Mesenchymal stem cell (in vitro differentiated cells and primary cell): ENCODE measurements at regions not wholly inside any gene's neighbourhood (a gene's known extent, or its start where the extent isn't known, plus 50 kb on each side); places are given as distances from the start of the nearest gene placed in this dataset.
A peak's percentile ranks its signal among the peaks of the same experiment; 100 is the strongest.

ENCODE experiments used
- DNase-seq: peaks from one replicate; pipeline ENCODE4 v3.0.0-alpha.2; 2013
- H2AFZ ChIP-seq: one replicate; pipeline ENCODE4 v1.6.1; 2013; ENCODE audit warnings: low read depth, mild to moderate bottlenecking, control low read depth, inconsistent platforms, low read length, moderate library complexity
- H2AK5ac ChIP-seq: 2 replicates; pipeline ENCODE4 v1.6.1; 2013; ENCODE audit warnings: low read length, moderate library complexity, mild to moderate bottlenecking, inconsistent platforms; ENCODE audit not compliant: severe bottlenecking
- H2BK120ac ChIP-seq: one replicate; pipeline ENCODE4 v1.6.1; 2013; ENCODE audit warnings: low read depth, mild to moderate bottlenecking, inconsistent platforms, low read length, moderate library complexity
- H2BK12ac ChIP-seq, 2 experiments: one replicate each; pipeline ENCODE4 v1.6.1; 2013; ENCODE audit warnings: inconsistent platforms in 2 of 2, low read length in 2 of 2, mild to moderate bottlenecking in 2 of 2, moderate library complexity in 2 of 2, control low read depth in 1 of 2
- H2BK15ac ChIP-seq: one replicate; pipeline ENCODE4 v1.6.1; 2013; ENCODE audit warnings: mild to moderate bottlenecking, low read depth, inconsistent platforms; ENCODE audit not compliant: poor library complexity, severe bottlenecking
- H2BK5ac ChIP-seq: 2 replicates; pipeline ENCODE4 v1.6.1; 2013; ENCODE audit warnings: low read depth, mild to moderate bottlenecking, low read length, control low read depth, inconsistent platforms; ENCODE audit not compliant: poor library complexity, severe bottlenecking
- H3K14ac ChIP-seq, 2 experiments: one replicate each; pipeline ENCODE4 v1.6.1; 2013; ENCODE audit warnings: inconsistent platforms in 2 of 2, low read length in 2 of 2, control low read depth in 1 of 2, mild to moderate bottlenecking in 1 of 2, moderate library complexity in 1 of 2
- H3K18ac ChIP-seq, 2 experiments: one replicate each; pipeline ENCODE4 v1.6.1; 2013; ENCODE audit warnings: inconsistent platforms in 2 of 2, low read length in 2 of 2, control low read depth in 1 of 2, low read depth in 1 of 2, mild to moderate bottlenecking in 1 of 2
- H3K23ac ChIP-seq, 2 experiments: one replicate each; pipeline ENCODE4 v1.6.1; 2013; ENCODE audit warnings: inconsistent platforms in 2 of 2, low read length in 2 of 2, mild to moderate bottlenecking in 2 of 2, moderate library complexity in 2 of 2, control low read depth in 1 of 2
- H3K27ac ChIP-seq: 2 replicates; pipeline ENCODE4 v1.5.1; 2013; ENCODE audit warnings: mild to moderate bottlenecking, moderate library complexity, low read length, control low read depth, inconsistent platforms; ENCODE audit not compliant: poor library complexity, severe bottlenecking
- H3K27me3 ChIP-seq, 2 experiments: 2 replicates each; pipeline versions ENCODE4 v1.6.1 to v1.7.0; 2013; ENCODE audit warnings: low read length in 2 of 2, mild to moderate bottlenecking in 2 of 2, moderate library complexity in 2 of 2, control low read depth in 1 of 2, inconsistent platforms in 1 of 2; ENCODE audit not compliant: control insufficient read depth in 1 of 2, insufficient read depth in 1 of 2
- H3K36me3 ChIP-seq, 2 experiments: 2 replicates each; pipeline versions ENCODE4 v1.6.1 to v1.7.0; 2013; ENCODE audit warnings: low read length in 2 of 2, control low read depth in 1 of 2, inconsistent platforms in 1 of 2, low read depth in 1 of 2, mild to moderate bottlenecking in 1 of 2; ENCODE audit not compliant: insufficient read depth in 2 of 2, control insufficient read depth in 1 of 2
- H3K4ac ChIP-seq, 2 experiments: one replicate each; pipeline ENCODE4 v1.6.1; 2013; ENCODE audit warnings: inconsistent platforms in 2 of 2, low read length in 2 of 2, mild to moderate bottlenecking in 2 of 2, moderate library complexity in 2 of 2, control low read depth in 1 of 2, low read depth in 1 of 2
- H3K4me1 ChIP-seq: 2 replicates; pipeline ENCODE4 v1.6.1; 2013; ENCODE audit warnings: low read depth, low read length, control low read depth; ENCODE audit not compliant: control insufficient read depth, insufficient read depth
- H3K4me2 ChIP-seq: 2 replicates; pipeline ENCODE4 v1.6.1; 2013; ENCODE audit warnings: low read length, mild to moderate bottlenecking, inconsistent platforms; ENCODE audit not compliant: poor library complexity, severe bottlenecking
- H3K4me3 ChIP-seq, 2 experiments: 2 replicates each; pipeline versions ENCODE4 v1.5.1 to v1.7.0; 2013; ENCODE audit warnings: low read length in 2 of 2, mild to moderate bottlenecking in 2 of 2, control low read depth in 1 of 2, low read depth in 1 of 2; ENCODE audit not compliant: insufficient read depth in 1 of 2
- H3K79me1 ChIP-seq: replicated peaks from 2 replicates; pipeline ENCODE4 v1.6.1; 2013; ENCODE audit warnings: mild to moderate bottlenecking, control low read depth, low read length, inconsistent platforms; ENCODE audit not compliant: poor library complexity, severe bottlenecking
- H3K9ac ChIP-seq: 2 replicates; pipeline ENCODE4 v1.7.0; 2013; ENCODE audit warnings: mild to moderate bottlenecking, low read length, moderate library complexity
- H3K9me3 ChIP-seq: 2 replicates; pipeline ENCODE4 v1.7.0; 2013; ENCODE audit warnings: mild to moderate bottlenecking, low read length; ENCODE audit not compliant: control insufficient read depth
- H4K8ac ChIP-seq: one replicate; pipeline ENCODE4 v1.6.1; 2013; ENCODE audit warnings: inconsistent platforms, mild to moderate bottlenecking, low read length, moderate library complexity
- H4K91ac ChIP-seq: one replicate; pipeline ENCODE4 v1.6.1; 2013; ENCODE audit warnings: mild to moderate bottlenecking, low read length, inconsistent platforms
- WGBS: methylation state at CpG from one replicate; pipeline ENCODE4 v1.1.7; 2013; ENCODE audit warnings: mixed read lengths; 5-methylcytosine and 5-hydroxymethylcytosine counted together

DNA sequence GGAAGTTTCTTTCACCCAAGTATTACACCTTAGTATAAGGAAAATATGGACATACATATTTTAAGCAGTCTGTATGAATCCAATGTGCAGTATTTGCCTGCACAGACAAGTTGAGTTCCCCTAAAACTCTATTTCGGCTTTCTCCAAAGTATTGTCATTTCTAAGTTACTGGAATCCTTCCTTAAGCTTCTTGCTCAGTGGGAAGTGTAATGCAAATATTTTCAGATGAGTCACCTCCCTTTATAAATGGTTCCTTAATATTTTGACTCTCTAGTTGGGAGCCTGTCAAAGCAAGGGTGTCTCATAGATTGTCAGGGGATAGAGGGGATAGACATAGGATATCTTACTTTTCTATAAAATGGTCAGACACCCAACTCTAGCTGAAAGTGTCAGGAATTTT lies 178.6 kb downstream of the NAA11 start:
- no peak overlapping the region for H3K9ac ChIP-seq
- no peak overlapping the region for H2BK120ac ChIP-seq
- H3K18ac ChIP-seq: no peak overlapping the region
- no peak overlapping the region for H3K4me3 ChIP-seq
- H3K4me2 ChIP-seq: no peak overlapping the region
- H3K27ac ChIP-seq: no peak overlapping the region
- H2AK5ac ChIP-seq: no peak overlapping the region
- H2BK15ac ChIP-seq: no peak overlapping the region
- no peak overlapping the region for H4K91ac ChIP-seq
- DNase-seq: no peak
- no peaks in the 10 kb centered on the region for H3K4me1 ChIP-seq
- H2BK12ac ChIP-seq: no peak overlapping the region
- no peak overlapping the region for H4K8ac ChIP-seq
- H3K36me3 ChIP-seq: no peaks in the 10 kb centered on the region
- H3K4ac ChIP-seq: no peak overlapping the region
- no peak overlapping the region for H3K14ac ChIP-seq
- WGBS: no CpG with 5 or more reads among the region's 1 CpG
- no peak overlapping the region for H2BK5ac ChIP-seq
- no peak overlapping the region for H3K23ac ChIP-seq
- no peaks in the 10 kb centered on the region for H3K79me1 ChIP-seq
- no peaks in the 10 kb centered on the region for H3K27me3 ChIP-seq
- H2AFZ ChIP-seq: no peak overlapping the region
- peaks cover 45% of the 10 kb centered on the region for H3K9me3 ChIP-seq

GRCh38 chr4:79141530-79141929 lies 184.3 kb downstream of the NAA11 start:
- H3K4me3 ChIP-seq: no peak overlapping the region
- H3K9me3 ChIP-seq: peaks cover 40% of the 10 kb centered on the region
- peak; percentile 17 for DNase-seq
- no peak overlapping the region for H3K4ac ChIP-seq
- no peak overlapping the region for H2BK5ac ChIP-seq
- no peak overlapping the region for H2BK12ac ChIP-seq
- no peak overlapping the region for H2BK15ac ChIP-seq
- H2BK120ac ChIP-seq: no peak overlapping the region
- H4K91ac ChIP-seq: no peak overlapping the region
- H3K36me3 ChIP-seq: no peaks in the 10 kb centered on the region
- H3K4me1 ChIP-seq: no peaks in the 10 kb centered on the region
- no peak overlapping the region for H3K14ac ChIP-seq
- H3K18ac ChIP-seq: no peak overlapping the region
- H3K23ac ChIP-seq: no peak overlapping the region
- no peak overlapping the region for H2AK5ac ChIP-seq
- H2AFZ ChIP-seq: no peak overlapping the region
- no peak overlapping the region for H4K8ac ChIP-seq
- peaks cover 0 to 5% of the 10 kb centered on the region in 2 experiments for H3K27me3 ChIP-seq
- H3K27ac ChIP-seq: no peak overlapping the region
- H3K79me1 ChIP-seq: no peaks in the 10 kb centered on the region
- no peak overlapping the region for H3K9ac ChIP-seq
- WGBS: 29% methylated on average over 2 of the region's 3 CpGs
- no peak overlapping the region for H3K4me2 ChIP-seq

- no peak overlapping the region for H2AFZ ChIP-seq
- no peak overlapping the region for H2BK15ac ChIP-seq
- H3K27ac ChIP-seq: no peak overlapping the region
- H2BK12ac ChIP-seq: no peak overlapping the region
- no peak overlapping the region for H2BK120ac ChIP-seq
- no peak overlapping the region for H3K4me3 ChIP-seq
- no peak overlapping the region for H3K4me2 ChIP-seq
- H2BK5ac ChIP-seq: no peak overlapping the region
- H3K27me3 ChIP-seq: peaks cover 0 to 1% of the 10 kb centered on the region in 2 experiments
- DNase-seq: no peak
- no peak overlapping the region for H3K23ac ChIP-seq
- H3K4me1 ChIP-seq: no peaks in the 10 kb centered on the region
- no peak overlapping the region for H2AK5ac ChIP-seq
- H3K4ac ChIP-seq: no peak overlapping the region
- H3K14ac ChIP-seq: no peak overlapping the region
- H3K36me3 ChIP-seq: no peaks in the 10 kb centered on the region
- H3K18ac ChIP-seq: no peak overlapping the region
- no peak overlapping the region for H4K8ac ChIP-seq
- H3K9ac ChIP-seq: no peak overlapping the region
- no peaks in the 10 kb centered on the region for H3K79me1 ChIP-seq
- H3K9me3 ChIP-seq: peaks cover 18% of the 10 kb centered on the region
- no peak overlapping the region for H4K91ac ChIP-seq
Observed at GRCh38 chr4:79134767-79135166, 191.1 kb downstream of the NAA11 start.

- Histone ChIP-seq H2BK5ac (no peak overlapping the region), H3K27ac (no peak overlapping the region), H3K4me1 (no peaks in the 10 kb centered on the region), H2AFZ (no peak overlapping the region), H3K4me3 (no peak overlapping the region), H3K23ac (no peak overlapping the region), H2BK15ac (no peak overlapping the region), H4K8ac (no peak overlapping the region), H3K27me3 (no peaks in the 10 kb centered on the region), H3K4me2 (no peak overlapping the region), H3K9ac (no peak overlapping the region), H3K36me3 (peaks cover 0 to 3% of the 10 kb centered on the region in 2 experiments), H3K4ac (no peak overlapping the region), H4K91ac (no peak overlapping the region), H2BK120ac (no peak overlapping the region), H3K14ac (no peak overlapping the region), H3K79me1 (no peaks in the 10 kb centered on the region), H3K18ac (no peak overlapping the region), H2AK5ac (no peak overlapping the region), H2BK12ac (no peak overlapping the region), H3K9me3 (peaks cover 20% of the 10 kb centered on the region)
- DNase-seq: no peak
- 67% methylated on average over 1 of the region's 1 CpG for WGBS
Observed at GRCh38 chr4:79132826-79133225, 193.0 kb downstream of the NAA11 start.
